A549 (cell line): ENCODE measurements at regions not wholly inside any gene's neighbourhood (a gene's known extent, or its start where the extent isn't known, plus 50 kb on each side); places are given as distances from the start of the nearest gene placed in this dataset.
"Not testable (repeated sequence)": the region's sequence is repeated elsewhere in the genome, so short reads cannot be mapped to it uniquely, and the experiment has no call there.

Experiments used
- CEBPB ChIP-seq, 2 experiments: fragments of >200 bp in 1 of 2; sonication (Bioruptor Twin) in 1 of 2; formaldehyde crosslinking in 1 of 2; IDR thresholded peaks; 2 replicates each; pipeline ENCODE4 v1.6.1; 2012 to 2016
- CHD2 ChIP-seq: fragments of 150-350 bp; IDR thresholded peaks from 2 replicates; pipeline ENCODE4 v1.6.1; 2014; ENCODE audit warnings: low read length; ENCODE audit not compliant: partially characterized antibody
- CTCF ChIP-seq: fragments of >200 bp; sonication (Bioruptor Twin); formaldehyde crosslinking; IDR thresholded peaks from 3 replicates; pipeline ENCODE4 v1.5.1; 2016
- POLR2A ChIP-seq: IDR thresholded peaks from 2 replicates; pipeline ENCODE4 v1.6.1; 2012; ENCODE audit warnings: mild to moderate bottlenecking, low read length
- RFX5 ChIP-seq: fragments of 450-650 bp; IDR thresholded peaks from 2 replicates; pipeline ENCODE4 v1.7.1; 2014; ENCODE audit warnings: antibody characterized with exemption, mild to moderate bottlenecking, moderate library complexity
- SREBF2 ChIP-seq: fragments of 450-650 bp; IDR thresholded peaks from 2 replicates; pipeline ENCODE4 v1.6.1; 2014; ENCODE audit warnings: mild to moderate bottlenecking, moderate library complexity
- TF ChIP-seq, protein P1 (sequence below): fragments of 200-600 bp; sonication (generic); IDR thresholded peaks from 2 replicates; pipeline ENCODE4 v1.6.1; 2016; ENCODE audit warnings: antibody characterized with exemption, mild to moderate bottlenecking, moderate library complexity
- TF ChIP-seq, protein P2 (sequence below): IDR thresholded peaks from 2 replicates; pipeline ENCODE4 v1.6.1; 2012

- not testable (repeated sequence) for TF ChIP-seq CTCF; CEBPB (IDR thresholded peaks at IDR 0.05); RFX5; CHD2; POLR2A; SREBF2
- TF ChIP-seq, protein P1, sequence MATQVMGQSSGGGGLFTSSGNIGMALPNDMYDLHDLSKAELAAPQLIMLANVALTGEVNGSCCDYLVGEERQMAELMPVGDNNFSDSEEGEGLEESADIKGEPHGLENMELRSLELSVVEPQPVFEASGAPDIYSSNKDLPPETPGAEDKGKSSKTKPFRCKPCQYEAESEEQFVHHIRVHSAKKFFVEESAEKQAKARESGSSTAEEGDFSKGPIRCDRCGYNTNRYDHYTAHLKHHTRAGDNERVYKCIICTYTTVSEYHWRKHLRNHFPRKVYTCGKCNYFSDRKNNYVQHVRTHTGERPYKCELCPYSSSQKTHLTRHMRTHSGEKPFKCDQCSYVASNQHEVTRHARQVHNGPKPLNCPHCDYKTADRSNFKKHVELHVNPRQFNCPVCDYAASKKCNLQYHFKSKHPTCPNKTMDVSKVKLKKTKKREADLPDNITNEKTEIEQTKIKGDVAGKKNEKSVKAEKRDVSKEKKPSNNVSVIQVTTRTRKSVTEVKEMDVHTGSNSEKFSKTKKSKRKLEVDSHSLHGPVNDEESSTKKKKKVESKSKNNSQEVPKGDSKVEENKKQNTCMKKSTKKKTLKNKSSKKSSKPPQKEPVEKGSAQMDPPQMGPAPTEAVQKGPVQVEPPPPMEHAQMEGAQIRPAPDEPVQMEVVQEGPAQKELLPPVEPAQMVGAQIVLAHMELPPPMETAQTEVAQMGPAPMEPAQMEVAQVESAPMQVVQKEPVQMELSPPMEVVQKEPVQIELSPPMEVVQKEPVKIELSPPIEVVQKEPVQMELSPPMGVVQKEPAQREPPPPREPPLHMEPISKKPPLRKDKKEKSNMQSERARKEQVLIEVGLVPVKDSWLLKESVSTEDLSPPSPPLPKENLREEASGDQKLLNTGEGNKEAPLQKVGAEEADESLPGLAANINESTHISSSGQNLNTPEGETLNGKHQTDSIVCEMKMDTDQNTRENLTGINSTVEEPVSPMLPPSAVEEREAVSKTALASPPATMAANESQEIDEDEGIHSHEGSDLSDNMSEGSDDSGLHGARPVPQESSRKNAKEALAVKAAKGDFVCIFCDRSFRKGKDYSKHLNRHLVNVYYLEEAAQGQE, result not testable (repeated sequence)
- TF ChIP-seq, protein P2, sequence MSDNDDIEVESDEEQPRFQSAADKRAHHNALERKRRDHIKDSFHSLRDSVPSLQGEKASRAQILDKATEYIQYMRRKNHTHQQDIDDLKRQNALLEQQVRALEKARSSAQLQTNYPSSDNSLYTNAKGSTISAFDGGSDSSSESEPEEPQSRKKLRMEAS, result not testable (repeated sequence)
Measured at GRCh38 chr1:67902546-67903223, 69.4 kb upstream of the GNG12 start.
